ENCODE measurements at regions not wholly inside any gene's neighbourhood (a gene's known extent, or its start where the extent isn't known, plus 50 kb on each side); places are given as distances from the start of the nearest gene placed in this dataset.

DNA sequence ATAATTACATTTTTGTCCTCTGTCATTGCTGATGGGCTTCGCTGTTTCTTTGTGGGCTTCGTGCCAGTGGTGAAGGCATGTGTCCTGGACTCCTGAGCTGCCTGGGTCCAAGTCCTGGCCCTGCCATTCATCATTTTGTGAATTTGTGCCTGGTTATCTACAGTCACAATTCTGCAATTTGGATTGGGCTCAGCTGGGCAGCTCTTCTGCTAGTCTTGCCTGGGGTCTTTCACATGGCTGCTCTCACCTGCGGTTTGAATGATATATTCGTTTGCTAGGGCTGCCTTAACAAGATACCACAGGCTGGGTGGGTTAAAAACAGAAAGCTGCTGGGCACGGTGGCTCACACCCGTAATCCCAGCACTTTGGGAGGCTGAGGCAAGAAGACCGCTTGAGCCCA, 192.7 kb upstream of the IER5L start:
- TF ChIP-seq, protein P1, sequence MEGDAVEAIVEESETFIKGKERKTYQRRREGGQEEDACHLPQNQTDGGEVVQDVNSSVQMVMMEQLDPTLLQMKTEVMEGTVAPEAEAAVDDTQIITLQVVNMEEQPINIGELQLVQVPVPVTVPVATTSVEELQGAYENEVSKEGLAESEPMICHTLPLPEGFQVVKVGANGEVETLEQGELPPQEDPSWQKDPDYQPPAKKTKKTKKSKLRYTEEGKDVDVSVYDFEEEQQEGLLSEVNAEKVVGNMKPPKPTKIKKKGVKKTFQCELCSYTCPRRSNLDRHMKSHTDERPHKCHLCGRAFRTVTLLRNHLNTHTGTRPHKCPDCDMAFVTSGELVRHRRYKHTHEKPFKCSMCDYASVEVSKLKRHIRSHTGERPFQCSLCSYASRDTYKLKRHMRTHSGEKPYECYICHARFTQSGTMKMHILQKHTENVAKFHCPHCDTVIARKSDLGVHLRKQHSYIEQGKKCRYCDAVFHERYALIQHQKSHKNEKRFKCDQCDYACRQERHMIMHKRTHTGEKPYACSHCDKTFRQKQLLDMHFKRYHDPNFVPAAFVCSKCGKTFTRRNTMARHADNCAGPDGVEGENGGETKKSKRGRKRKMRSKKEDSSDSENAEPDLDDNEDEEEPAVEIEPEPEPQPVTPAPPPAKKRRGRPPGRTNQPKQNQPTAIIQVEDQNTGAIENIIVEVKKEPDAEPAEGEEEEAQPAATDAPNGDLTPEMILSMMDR (tag by site-specific recombination; IDR thresholded peaks at IDR 0.05) = no peak
- TF ChIP-seq YY1 (tag by site-specific recombination; IDR thresholded peaks at IDR 0.05) (no peak), ZNF184 (tag by site-specific recombination; IDR thresholded peaks at IDR 0.05) (no peak), ZNF23 (tag by site-specific recombination; IDR thresholded peaks at IDR 0.05; ENCODE audit: borderline replicate concordance) (no peak), ZNF292 (tag by site-specific recombination; IDR thresholded peaks at IDR 0.05; ENCODE audit: borderline replicate concordance, low read depth) (no peak), ZNF175 (tag by site-specific recombination; IDR thresholded peaks at IDR 0.05) (no peak), ZNF2 (tag by site-specific recombination; IDR thresholded peaks at IDR 0.05) (no peak), ZNF350 (tag by site-specific recombination; IDR thresholded peaks at IDR 0.05) (no peak)
- TF ChIP-seq, protein P2, sequence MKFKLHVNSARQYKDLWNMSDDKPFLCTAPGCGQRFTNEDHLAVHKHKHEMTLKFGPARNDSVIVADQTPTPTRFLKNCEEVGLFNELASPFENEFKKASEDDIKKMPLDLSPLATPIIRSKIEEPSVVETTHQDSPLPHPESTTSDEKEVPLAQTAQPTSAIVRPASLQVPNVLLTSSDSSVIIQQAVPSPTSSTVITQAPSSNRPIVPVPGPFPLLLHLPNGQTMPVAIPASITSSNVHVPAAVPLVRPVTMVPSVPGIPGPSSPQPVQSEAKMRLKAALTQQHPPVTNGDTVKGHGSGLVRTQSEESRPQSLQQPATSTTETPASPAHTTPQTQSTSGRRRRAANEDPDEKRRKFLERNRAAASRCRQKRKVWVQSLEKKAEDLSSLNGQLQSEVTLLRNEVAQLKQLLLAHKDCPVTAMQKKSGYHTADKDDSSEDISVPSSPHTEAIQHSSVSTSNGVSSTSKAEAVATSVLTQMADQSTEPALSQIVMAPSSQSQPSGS (tag by site-specific recombination; IDR thresholded peaks at IDR 0.05; ENCODE audit: low read depth) = no peak
- TF ChIP-seq, protein P3, sequence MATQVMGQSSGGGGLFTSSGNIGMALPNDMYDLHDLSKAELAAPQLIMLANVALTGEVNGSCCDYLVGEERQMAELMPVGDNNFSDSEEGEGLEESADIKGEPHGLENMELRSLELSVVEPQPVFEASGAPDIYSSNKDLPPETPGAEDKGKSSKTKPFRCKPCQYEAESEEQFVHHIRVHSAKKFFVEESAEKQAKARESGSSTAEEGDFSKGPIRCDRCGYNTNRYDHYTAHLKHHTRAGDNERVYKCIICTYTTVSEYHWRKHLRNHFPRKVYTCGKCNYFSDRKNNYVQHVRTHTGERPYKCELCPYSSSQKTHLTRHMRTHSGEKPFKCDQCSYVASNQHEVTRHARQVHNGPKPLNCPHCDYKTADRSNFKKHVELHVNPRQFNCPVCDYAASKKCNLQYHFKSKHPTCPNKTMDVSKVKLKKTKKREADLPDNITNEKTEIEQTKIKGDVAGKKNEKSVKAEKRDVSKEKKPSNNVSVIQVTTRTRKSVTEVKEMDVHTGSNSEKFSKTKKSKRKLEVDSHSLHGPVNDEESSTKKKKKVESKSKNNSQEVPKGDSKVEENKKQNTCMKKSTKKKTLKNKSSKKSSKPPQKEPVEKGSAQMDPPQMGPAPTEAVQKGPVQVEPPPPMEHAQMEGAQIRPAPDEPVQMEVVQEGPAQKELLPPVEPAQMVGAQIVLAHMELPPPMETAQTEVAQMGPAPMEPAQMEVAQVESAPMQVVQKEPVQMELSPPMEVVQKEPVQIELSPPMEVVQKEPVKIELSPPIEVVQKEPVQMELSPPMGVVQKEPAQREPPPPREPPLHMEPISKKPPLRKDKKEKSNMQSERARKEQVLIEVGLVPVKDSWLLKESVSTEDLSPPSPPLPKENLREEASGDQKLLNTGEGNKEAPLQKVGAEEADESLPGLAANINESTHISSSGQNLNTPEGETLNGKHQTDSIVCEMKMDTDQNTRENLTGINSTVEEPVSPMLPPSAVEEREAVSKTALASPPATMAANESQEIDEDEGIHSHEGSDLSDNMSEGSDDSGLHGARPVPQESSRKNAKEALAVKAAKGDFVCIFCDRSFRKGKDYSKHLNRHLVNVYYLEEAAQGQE (tag by site-specific recombination; IDR thresholded peaks at IDR 0.05) = no peak
- TF ChIP-seq, protein P4, sequence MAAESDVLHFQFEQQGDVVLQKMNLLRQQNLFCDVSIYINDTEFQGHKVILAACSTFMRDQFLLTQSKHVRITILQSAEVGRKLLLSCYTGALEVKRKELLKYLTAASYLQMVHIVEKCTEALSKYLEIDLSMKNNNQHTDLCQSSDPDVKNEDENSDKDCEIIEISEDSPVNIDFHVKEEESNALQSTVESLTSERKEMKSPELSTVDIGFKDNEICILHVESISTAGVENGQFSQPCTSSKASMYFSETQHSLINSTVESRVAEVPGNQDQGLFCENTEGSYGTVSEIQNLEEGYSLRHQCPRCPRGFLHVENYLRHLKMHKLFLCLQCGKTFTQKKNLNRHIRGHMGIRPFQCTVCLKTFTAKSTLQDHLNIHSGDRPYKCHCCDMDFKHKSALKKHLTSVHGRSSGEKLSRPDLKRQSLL (tag by site-specific recombination; IDR thresholded peaks at IDR 0.05) = no peak
